Activated T-helper 2 cell treated with anti-CD3 and anti-CD28 coated beads, Interferon-gamma antibody, Interleukin-2, Interleukin-4, amounts not matched to agents 10 μg/mL and 5 μg/mL and 100 μg/mL, durations not matched to agents 14 hours and 24 hours and 36 hours (primary cell): ENCODE measurements at regions not wholly inside any gene's neighbourhood (a gene's known extent, or its start where the extent isn't known, plus 50 kb on each side); places are given as distances from the start of the nearest gene placed in this dataset.

ENCODE experiments used
- DNase-seq: peaks from one replicate; pipeline ENCODE4 v3.0.0; 2021; ENCODE audit warnings: low spot score
- H3K27ac Mint-ChIP-seq: one replicate; pipeline ENCODE4 v1.8.0; 2021; ENCODE audit warnings: mixed read lengths
- H3K27me3 Mint-ChIP-seq: one replicate; pipeline ENCODE4 v1.8.0; 2021; ENCODE audit warnings: low read depth, mixed read lengths
- H3K36me3 Mint-ChIP-seq: one replicate; pipeline ENCODE4 v1.8.0; 2021; ENCODE audit warnings: low read depth, mixed read lengths
- H3K4me1 Mint-ChIP-seq: one replicate; pipeline ENCODE4 v1.8.0; 2021; ENCODE audit warnings: low read depth, mixed read lengths
- H3K4me3 Mint-ChIP-seq: one replicate; pipeline ENCODE4 v1.8.0; 2021; ENCODE audit warnings: low read depth, mild to moderate bottlenecking, moderate library complexity, mixed read lengths
- H3K9me3 Mint-ChIP-seq: one replicate; pipeline ENCODE4 v1.8.0; 2021; ENCODE audit warnings: mixed read lengths
- intact Hi-C: fragments of 100-400 bp; cut with micrococcal nuclease; formaldehyde crosslinking; loops from one replicate; pipeline ENCODE4 v1.15.1; 2023

GRCh38 chr5:123921193-123921592, 409.2 kb downstream of the CSNK1G3 start:
- intact Hi-C loops: no loop called here
- H3K36me3 Mint-ChIP-seq: no peaks in the 10 kb centered on the region
- DNase-seq: no peak
- H3K27ac Mint-ChIP-seq: no peak overlapping the region
- H3K4me3 Mint-ChIP-seq: no peak overlapping the region
- H3K4me1 Mint-ChIP-seq: no peaks in the 10 kb centered on the region
- H3K27me3 Mint-ChIP-seq: no peaks in the 10 kb centered on the region
- no peaks in the 10 kb centered on the region for H3K9me3 Mint-ChIP-seq

DNA sequence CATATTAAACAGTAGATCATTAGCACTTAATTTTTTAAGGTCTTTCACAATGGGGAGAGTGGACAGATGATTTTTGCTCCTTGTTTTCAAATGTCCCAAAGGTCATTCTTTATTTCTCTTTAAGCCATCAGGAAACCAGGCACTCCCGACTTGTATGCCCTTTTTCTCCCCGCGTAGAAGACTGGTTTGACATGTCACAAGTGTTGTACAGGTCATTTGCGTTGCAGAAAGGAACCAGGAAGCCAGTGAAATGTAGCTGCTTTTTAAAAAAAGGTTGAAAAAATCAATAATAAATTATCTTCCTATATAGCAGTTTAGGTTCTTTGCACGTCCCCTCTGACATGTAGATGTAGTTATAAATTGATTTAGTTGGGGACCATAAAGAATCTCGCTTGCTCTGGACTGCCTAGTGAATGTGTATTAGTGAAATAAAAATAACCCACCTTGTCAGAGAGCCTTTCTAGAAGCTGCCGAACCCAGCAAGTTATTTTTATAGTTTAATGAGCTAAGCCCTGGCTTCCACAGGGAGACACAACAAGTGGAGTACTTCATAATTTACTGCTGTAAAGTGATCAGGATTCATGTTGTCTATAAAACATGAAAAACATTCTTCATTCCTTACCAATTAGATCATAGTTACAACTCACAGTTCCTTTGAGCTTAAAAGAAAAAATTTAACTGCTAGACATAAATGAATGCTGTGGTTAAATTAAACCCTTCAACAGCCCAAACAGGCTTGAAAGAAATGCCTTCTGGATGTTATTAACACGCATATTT, 404.6 kb downstream of the CSNK1G3 start:
- H3K27me3 Mint-ChIP-seq: no peaks in the 10 kb centered on the region
- H3K4me1 Mint-ChIP-seq: no peaks in the 10 kb centered on the region
- H3K4me3 Mint-ChIP-seq: no peak overlapping the region
- H3K36me3 Mint-ChIP-seq: no peaks in the 10 kb centered on the region
- H3K9me3 Mint-ChIP-seq: peaks cover 4% of the 10 kb centered on the region
- no peak overlapping the region for H3K27ac Mint-ChIP-seq
- DNase-seq: no peak
- intact Hi-C loops: no loop called here

- Mint-ChIP-seq H3K27me3 (no peaks in the 10 kb centered on the region), H3K27ac (no peak overlapping the region), H3K4me3 (no peak overlapping the region), H3K9me3 (peaks cover 4% of the 10 kb centered on the region), H3K36me3 (no peaks in the 10 kb centered on the region), H3K4me1 (no peaks in the 10 kb centered on the region)
- DNase-seq: no peak
- intact Hi-C loops: no loop called here
These were observed 402.4 kb downstream of the CSNK1G3 start for GRCh38 chr5:123914333-123914732.

- Mint-ChIP-seq H3K9me3 (no peaks in the 10 kb centered on the region), H3K4me3 (no peak overlapping the region), H3K27ac (no peak overlapping the region), H3K27me3 (no peaks in the 10 kb centered on the region), H3K36me3 (no peaks in the 10 kb centered on the region), H3K4me1 (no peaks in the 10 kb centered on the region)
- intact Hi-C loops: no loop called here
- no peak for DNase-seq
These were observed 395.4 kb downstream of the CSNK1G3 start for GRCh38 chr5:123907349-123907748.

- no peak for DNase-seq
- Mint-ChIP-seq H3K27ac (no peak overlapping the region), H3K36me3 (no peaks in the 10 kb centered on the region), H3K4me1 (no peaks in the 10 kb centered on the region), H3K27me3 (no peaks in the 10 kb centered on the region), H3K9me3 (no peaks in the 10 kb centered on the region), H3K4me3 (no peak overlapping the region)
- intact Hi-C loops: no loop called here
These were observed 394.8 kb downstream of the CSNK1G3 start for GRCh38 chr5:123906698-123907295.

DNA sequence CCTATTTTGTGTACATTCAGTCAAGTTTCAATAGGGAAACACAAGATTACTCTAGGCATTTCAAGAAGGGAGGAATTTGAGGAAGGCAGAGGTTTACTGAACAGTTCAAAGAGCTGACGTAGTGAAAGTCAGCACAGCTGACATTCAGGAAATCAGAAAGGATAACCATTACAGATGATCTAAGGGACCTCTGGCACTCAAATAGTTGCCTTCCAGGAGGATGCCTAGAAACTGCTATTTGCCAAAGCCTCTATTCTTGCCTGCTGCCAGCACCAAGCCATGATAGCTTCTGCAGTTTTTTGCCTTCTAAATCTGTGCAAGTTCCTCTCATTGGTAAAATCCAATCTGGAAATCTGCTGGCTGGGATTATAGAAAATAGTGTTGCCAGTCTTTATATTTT, 373.1 kb downstream of the CSNK1G3 start:
- Mint-ChIP-seq H3K36me3 (no peaks in the 10 kb centered on the region), H3K9me3 (peaks cover 4% of the 10 kb centered on the region), H3K4me3 (no peak overlapping the region), H3K27me3 (no peaks in the 10 kb centered on the region), H3K27ac (no peak overlapping the region), H3K4me1 (no peaks in the 10 kb centered on the region)
- intact Hi-C loops: no loop called here
- no peak for DNase-seq

GRCh38 chr5:123882965-123883345, 371.0 kb downstream of the CSNK1G3 start:
- no peaks in the 10 kb centered on the region for H3K4me1 Mint-ChIP-seq
- peaks cover 4% of the 10 kb centered on the region for H3K9me3 Mint-ChIP-seq
- H3K27ac Mint-ChIP-seq: no peak overlapping the region
- DNase-seq: no peak
- H3K36me3 Mint-ChIP-seq: no peaks in the 10 kb centered on the region
- no peaks in the 10 kb centered on the region for H3K27me3 Mint-ChIP-seq
- intact Hi-C loops: no loop called here
- no peak overlapping the region for H3K4me3 Mint-ChIP-seq

DNA sequence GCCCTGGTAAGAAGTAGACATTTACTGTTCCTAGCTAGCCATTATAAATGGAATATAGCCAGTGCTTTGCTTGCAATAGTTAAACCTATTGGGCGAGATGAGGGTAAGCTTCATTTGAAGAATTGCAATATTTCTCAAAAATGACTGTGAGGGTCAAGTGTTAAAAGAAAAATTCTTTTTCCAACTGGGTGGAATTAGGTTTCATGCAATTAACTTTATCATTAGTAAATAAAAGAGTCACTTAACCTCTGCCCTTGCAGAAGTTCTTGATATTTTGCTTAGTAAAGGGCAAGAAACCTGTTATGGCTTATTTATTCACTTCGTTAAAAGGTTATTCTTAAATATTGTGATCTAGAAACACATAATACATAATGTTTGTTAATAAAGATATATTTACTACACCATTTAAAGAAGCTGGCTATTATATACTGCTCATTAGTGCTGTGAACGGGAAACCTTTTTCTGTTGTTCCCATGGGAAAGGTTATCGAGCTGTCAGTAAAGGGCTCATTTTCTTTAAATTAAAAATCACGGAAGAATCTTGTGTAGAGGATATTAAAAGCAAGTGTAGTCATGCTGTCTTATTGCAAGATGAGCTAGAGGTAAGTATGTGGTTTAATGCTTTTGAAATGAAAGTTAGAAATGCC, 370.5 kb downstream of the CSNK1G3 start:
- Mint-ChIP-seq H3K4me3 (no peak overlapping the region), H3K27me3 (no peaks in the 10 kb centered on the region), H3K36me3 (no peaks in the 10 kb centered on the region), H3K4me1 (no peaks in the 10 kb centered on the region), H3K9me3 (peaks cover 4% of the 10 kb centered on the region), H3K27ac (no peak overlapping the region)
- intact Hi-C loops: no loop called here
- no peak for DNase-seq

GRCh38 chr5:123881759-123882244, 369.8 kb downstream of the CSNK1G3 start:
- H3K27me3 Mint-ChIP-seq: no peaks in the 10 kb centered on the region
- DNase-seq: no peak
- intact Hi-C loops: no loop called here
- H3K4me1 Mint-ChIP-seq: no peaks in the 10 kb centered on the region
- H3K36me3 Mint-ChIP-seq: no peaks in the 10 kb centered on the region
- H3K4me3 Mint-ChIP-seq: no peak overlapping the region
- H3K27ac Mint-ChIP-seq: no peak overlapping the region
- peaks cover 4% of the 10 kb centered on the region for H3K9me3 Mint-ChIP-seq

GRCh38 chr5:123880875-123881274, 368.9 kb downstream of the CSNK1G3 start:
- DNase-seq: no peak
- H3K36me3 Mint-ChIP-seq: no peaks in the 10 kb centered on the region
- intact Hi-C loops: no loop called here
- no peaks in the 10 kb centered on the region for H3K4me1 Mint-ChIP-seq
- H3K9me3 Mint-ChIP-seq: no peaks in the 10 kb centered on the region
- no peaks in the 10 kb centered on the region for H3K27me3 Mint-ChIP-seq
- no peak overlapping the region for H3K4me3 Mint-ChIP-seq
- H3K27ac Mint-ChIP-seq: no peak overlapping the region

GRCh38 chr5:123879071-123879470, 367.1 kb downstream of the CSNK1G3 start:
- no peaks in the 10 kb centered on the region for H3K36me3 Mint-ChIP-seq
- no peaks in the 10 kb centered on the region for H3K4me1 Mint-ChIP-seq
- no peak overlapping the region for H3K27ac Mint-ChIP-seq
- H3K4me3 Mint-ChIP-seq: no peak overlapping the region
- intact Hi-C loops: no loop called here
- no peak for DNase-seq
- H3K9me3 Mint-ChIP-seq: no peaks in the 10 kb centered on the region
- H3K27me3 Mint-ChIP-seq: no peaks in the 10 kb centered on the region

DNA sequence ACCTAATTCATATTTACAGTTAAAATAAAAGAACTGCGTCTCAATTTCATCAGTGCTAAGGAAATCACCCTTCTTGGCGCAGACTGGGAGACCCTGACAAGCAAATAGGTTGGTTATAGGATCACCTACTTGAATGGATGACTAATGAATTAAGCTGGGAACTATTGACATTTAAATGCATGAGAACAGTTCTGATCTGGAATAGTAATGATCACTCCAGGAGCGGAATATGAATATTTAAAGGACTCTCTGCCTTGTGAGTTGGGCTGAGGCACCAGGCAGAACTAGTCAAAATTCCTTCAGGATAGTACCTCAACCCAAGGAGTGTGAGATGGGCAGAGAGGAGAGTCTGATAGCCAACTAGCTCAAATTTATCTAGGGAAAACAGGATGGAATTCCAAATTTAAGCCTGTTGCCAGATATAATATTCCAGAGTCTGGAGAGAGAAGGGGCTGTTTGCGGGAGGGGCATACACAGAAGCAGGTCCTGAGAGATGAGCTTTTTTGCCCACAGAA, 364.4 kb downstream of the CSNK1G3 start:
- intact Hi-C loops: no loop called here
- Mint-ChIP-seq H3K4me3 (no peak overlapping the region), H3K4me1 (no peaks in the 10 kb centered on the region), H3K36me3 (no peaks in the 10 kb centered on the region), H3K9me3 (no peaks in the 10 kb centered on the region), H3K27ac (no peak overlapping the region), H3K27me3 (no peaks in the 10 kb centered on the region)
- DNase-seq: no peak
